ENCODE measurements at regions not wholly inside any gene's neighbourhood (a gene's known extent, or its start where the extent isn't known, plus 50 kb on each side); places are given as distances from the start of the nearest gene placed in this dataset.

DNA sequence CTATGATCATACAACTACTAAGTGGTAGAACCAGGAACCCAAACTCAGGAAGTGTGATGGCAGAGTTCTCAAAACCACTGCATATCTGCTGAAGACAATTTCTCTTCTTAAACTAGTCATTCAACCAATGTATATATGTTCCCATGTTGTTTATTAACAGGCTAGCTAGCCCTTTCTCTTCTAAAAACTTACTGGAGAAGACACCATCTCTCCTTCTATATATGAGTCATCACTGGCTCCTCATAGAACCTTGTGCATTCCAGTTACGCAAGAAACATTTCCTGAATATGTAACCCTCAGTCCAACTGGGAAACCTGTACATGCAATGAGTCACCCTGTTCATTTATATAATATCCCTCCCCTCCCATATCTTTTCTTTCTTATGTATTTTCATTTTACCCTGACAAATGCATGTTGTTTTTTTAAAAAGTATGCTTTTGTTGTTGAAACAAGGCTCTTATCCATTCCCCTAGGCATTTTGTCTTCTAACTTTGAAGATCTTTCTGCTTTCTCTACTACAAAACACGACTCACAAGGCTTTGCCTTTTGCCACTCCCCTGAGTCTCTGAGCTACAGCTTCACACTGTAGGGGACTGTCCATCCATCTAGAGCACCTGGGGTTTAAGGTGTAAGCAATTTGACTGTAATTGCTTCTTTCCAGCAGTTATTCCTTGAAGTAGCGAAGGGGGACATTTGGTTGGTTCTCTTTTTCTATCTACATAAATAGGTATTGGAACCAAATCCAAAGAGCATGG, 119.5 kb downstream of the ANXA1 start:
- Histone ChIP-seq H3K27me3 (no peaks in the 10 kb centered on the region), H3K4me1 (no peaks in the 10 kb centered on the region), H3K27ac (no peak overlapping the region), H3K4me3 (no peak overlapping the region), H3K9ac (ENCODE audit: low read depth in 2 of 2, low read length in 2 of 2) (no peak overlapping the region), H3K36me3 (no peaks in the 10 kb centered on the region), H3K9me3 (no peaks in the 10 kb centered on the region)
- intact Hi-C loops (cut with DNase I), result no loop called here
- no peak for TF ChIP-seq CTCF (IDR thresholded peaks at IDR 0.05)
- no peak for DNase-seq

DNA sequence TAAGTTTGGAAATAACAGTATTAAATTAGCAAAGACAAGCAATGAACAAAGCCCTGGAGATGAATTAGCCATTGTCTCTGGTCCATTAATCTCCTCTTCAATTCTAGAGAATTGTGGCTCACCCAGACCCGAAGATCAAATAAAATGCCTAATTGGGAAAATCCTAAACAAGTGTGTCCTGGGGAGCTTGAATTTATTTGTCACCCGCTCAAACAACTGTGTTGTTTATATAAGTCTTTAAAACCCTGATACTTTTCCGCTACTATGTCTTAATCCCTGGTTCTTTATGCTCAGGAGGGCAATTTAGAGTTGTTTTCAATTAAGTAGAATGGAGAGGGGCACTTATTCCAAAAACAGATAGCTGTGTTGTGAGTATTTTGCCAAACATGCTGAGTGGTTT, 128.4 kb downstream of the ANXA1 start:
- H3K9me3 ChIP-seq, result no peaks in the 10 kb centered on the region
- TF ChIP-seq CTCF (IDR thresholded peaks at IDR 0.05), result no peak
- no peaks in the 10 kb centered on the region for H3K4me1 ChIP-seq
- H3K27me3 ChIP-seq, result no peaks in the 10 kb centered on the region
- no peak overlapping the region for H3K9ac ChIP-seq (ENCODE audit: low read depth in 2 of 2, low read length in 2 of 2)
- no peak overlapping the region for H3K27ac ChIP-seq
- H3K4me3 ChIP-seq, result no peak overlapping the region
- H3K36me3 ChIP-seq, result no peaks in the 10 kb centered on the region
- no peak for DNase-seq
- intact Hi-C loops (cut with DNase I), result no loop called here

DNA sequence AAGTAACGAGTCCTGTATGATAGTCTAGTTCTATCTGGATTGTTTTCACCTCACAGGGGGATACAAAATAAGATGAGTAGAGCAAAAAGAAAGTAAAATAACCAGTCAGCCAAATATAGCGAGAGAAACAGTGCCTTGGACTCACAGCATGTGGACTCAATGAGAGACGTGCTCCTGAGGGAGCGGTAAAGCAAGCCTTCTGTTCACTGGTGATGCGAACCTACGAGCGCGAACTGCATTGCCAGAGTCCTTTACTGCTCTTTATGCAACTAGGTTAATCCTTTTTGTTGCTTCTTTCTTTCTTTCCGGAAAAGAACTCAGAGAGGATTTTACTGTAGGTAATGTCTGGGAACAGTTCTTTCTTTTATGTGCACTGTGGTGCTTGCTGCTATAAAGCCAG, 132.7 kb downstream of the ANXA1 start:
- Histone ChIP-seq H3K27ac (no peak overlapping the region), H3K9me3 (no peaks in the 10 kb centered on the region), H3K9ac (ENCODE audit: low read depth in 2 of 2, low read length in 2 of 2) (no peak overlapping the region), H3K4me1 (no peaks in the 10 kb centered on the region), H3K4me3 (no peak overlapping the region), H3K36me3 (no peaks in the 10 kb centered on the region), H3K27me3 (no peaks in the 10 kb centered on the region)
- no peak for TF ChIP-seq CTCF (IDR thresholded peaks at IDR 0.05)
- intact Hi-C loops (cut with DNase I), result no loop called here
- no peak for DNase-seq

- Histone ChIP-seq H3K36me3 (no peaks in the 10 kb centered on the region), H3K27me3 (no peaks in the 10 kb centered on the region)
- TF ChIP-seq CTCF (IDR thresholded peaks at IDR 0.05), result no peak
Measured at GRCh38 chr9:73294336-73294735, 142.7 kb downstream of the ANXA1 start.

GRCh38 chr9:73325983-73326382, 174.3 kb downstream of the ANXA1 start:
- no peak for DNase-seq
- no peak overlapping the region for H3K27ac ChIP-seq
- intact Hi-C loops (cut with DNase I), result no loop called here
- no peaks in the 10 kb centered on the region for H3K27me3 ChIP-seq
- no peak overlapping the region for H3K9ac ChIP-seq (ENCODE audit: low read depth in 2 of 2, low read length in 2 of 2)
- no peaks in the 10 kb centered on the region for H3K4me1 ChIP-seq
- no peaks in the 10 kb centered on the region for H3K36me3 ChIP-seq
- H3K9me3 ChIP-seq, result no peaks in the 10 kb centered on the region
- no peak for TF ChIP-seq CTCF (IDR thresholded peaks at IDR 0.05)
- no peak overlapping the region for H3K4me3 ChIP-seq

More at GRCh38 chr9:73294336-73294735, 142.7 kb downstream of the ANXA1 start:
- no peak for DNase-seq
- Histone ChIP-seq H3K9me3 (no peaks in the 10 kb centered on the region), H3K27ac (no peak overlapping the region), H3K9ac (ENCODE audit: low read depth in 2 of 2, low read length in 2 of 2) (no peak overlapping the region), H3K4me1 (no peaks in the 10 kb centered on the region), H3K4me3 (no peak overlapping the region)
- intact Hi-C loops (cut with DNase I), result no loop called here

Data from colonic mucosa (tissue), 4 donors.